SU-DHL-6 (cell line): ENCODE measurements at regions not wholly inside any gene's neighbourhood (a gene's known extent, or its start where the extent isn't known, plus 50 kb on each side); places are given as distances from the start of the nearest gene placed in this dataset.

Source experiments
- EZH2phosphoT487 ChIP-seq: fragments of 200-600 bp; sonication (generic), shearing (Covaris generic); conservative IDR thresholded peaks from 2 replicates; pipeline ENCODE4 v1.6.1; 2018; ENCODE audit warnings: mild to moderate bottlenecking, antibody characterized with exemption, low read length, moderate library complexity, mixed read lengths
- TF ChIP-seq, protein P1 (sequence below): fragments of 200-600 bp; sonication (generic); IDR thresholded peaks from one replicate; pipeline ENCODE4 v1.5.1; 2017; ENCODE audit warnings: antibody characterized with exemption, mild to moderate bottlenecking, low read length, moderate library complexity; ENCODE audit not compliant: insufficient read depth, poor library complexity, severe bottlenecking

DNA sequence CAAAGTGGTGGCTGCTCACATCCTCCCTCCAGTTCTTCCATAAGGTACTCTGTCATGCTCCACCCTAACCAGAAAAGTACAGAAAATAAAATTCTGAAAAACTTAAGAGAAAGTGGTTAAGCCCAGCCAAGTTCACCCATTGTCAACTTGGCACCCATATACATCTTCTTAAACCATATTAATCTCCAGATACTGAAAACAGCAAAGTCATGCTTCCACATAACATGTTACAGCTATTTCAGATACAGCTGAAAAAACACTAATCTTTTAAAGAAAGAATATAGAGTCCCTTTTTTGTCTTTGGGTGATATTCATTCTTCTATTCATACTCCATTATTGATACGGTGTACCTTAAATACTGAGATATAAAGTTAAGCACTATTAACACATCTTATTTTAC lies 577.8 kb downstream of the KCNT2 start:
- TF ChIP-seq, protein P1, sequence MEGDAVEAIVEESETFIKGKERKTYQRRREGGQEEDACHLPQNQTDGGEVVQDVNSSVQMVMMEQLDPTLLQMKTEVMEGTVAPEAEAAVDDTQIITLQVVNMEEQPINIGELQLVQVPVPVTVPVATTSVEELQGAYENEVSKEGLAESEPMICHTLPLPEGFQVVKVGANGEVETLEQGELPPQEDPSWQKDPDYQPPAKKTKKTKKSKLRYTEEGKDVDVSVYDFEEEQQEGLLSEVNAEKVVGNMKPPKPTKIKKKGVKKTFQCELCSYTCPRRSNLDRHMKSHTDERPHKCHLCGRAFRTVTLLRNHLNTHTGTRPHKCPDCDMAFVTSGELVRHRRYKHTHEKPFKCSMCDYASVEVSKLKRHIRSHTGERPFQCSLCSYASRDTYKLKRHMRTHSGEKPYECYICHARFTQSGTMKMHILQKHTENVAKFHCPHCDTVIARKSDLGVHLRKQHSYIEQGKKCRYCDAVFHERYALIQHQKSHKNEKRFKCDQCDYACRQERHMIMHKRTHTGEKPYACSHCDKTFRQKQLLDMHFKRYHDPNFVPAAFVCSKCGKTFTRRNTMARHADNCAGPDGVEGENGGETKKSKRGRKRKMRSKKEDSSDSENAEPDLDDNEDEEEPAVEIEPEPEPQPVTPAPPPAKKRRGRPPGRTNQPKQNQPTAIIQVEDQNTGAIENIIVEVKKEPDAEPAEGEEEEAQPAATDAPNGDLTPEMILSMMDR: no peak
- no peak for TF ChIP-seq EZH2phosphoT487
